M059J (cell line): ENCODE measurements at regions not wholly inside any gene's neighbourhood (a gene's known extent, or its start where the extent isn't known, plus 50 kb on each side); places are given as distances from the start of the nearest gene placed in this dataset.

Experiments
- DNase-seq: peaks from one replicate; pipeline ENCODE4 v3.0.0-alpha.2; 2012; ENCODE audit warnings: low read depth

DNA sequence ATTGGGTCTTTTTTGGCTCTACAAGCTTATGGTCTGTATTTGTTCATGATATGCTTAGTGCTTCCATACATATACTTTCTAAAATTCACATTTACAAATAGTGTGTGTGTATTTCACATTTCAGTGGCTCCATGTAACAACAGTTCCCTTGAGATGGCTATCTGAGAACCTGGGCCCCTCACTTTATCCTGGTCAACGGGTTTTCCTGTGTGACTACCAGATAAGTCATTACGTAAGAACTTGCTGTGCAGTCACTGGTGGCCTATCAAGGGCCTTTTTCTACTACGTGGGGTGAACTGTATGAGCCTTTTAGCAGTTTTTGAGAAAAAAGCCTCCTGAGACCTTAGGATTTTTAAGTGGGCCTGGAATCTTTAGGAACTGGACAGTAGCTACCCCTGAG lies 454.1 kb downstream of the PCNX1 start:
- DNase-seq: peak; percentile 50

- DNase-seq: no peak
Measured at GRCh38 chr14:71361874-71362273, 454.6 kb downstream of the PCNX1 start.

DNA sequence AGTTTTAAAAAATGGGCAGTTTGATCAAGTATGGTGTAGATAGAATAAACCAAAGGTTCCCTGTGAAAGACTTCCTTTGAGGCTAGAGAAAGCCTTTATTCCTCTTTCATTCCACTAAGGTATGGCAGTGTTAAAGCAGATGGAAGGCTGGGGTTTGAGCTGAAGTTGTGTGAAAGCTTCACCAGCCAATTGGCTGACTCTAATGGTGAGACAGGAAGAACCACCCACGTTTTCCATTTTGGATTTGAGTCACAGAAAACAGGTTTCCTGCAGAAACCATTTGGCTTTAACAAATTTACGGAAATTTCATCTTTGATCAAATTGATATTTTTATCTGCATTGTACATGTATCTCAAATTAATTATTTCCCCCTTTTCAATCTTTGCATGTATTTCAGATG lies 455.0 kb downstream of the PCNX1 start:
- no peak for DNase-seq

DNA sequence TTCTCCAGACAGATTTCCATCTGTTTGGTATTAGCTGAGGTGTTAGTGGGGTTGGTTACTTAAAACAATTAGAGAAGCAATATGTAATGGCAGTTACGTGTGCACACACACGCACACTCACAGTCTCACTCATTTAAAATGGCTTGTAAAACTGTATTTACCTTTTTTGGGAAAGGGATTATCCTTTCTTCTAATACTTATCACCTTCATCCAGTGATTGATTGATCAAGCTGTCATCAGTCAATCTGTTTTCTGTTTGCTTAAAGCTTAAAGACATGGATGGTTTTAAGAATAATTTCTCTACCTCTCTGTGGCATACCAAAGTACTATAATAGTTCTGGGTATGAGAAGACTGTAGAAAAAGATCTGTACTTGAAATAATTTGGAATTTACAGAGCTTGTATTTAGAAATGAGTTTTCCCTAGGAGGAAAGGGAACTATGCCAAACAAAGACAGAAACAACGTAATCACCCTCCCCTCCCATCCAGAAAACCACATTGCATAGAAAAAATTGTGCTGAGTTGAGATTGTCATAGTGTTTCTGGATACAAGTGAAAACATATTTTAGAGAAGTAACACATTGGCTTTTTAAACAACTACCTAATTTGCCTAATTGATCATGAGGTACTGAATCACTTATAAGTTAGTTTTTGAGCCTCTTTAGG lies 455.8 kb downstream of the PCNX1 start:
- peak; percentile 55 for DNase-seq

DNA sequence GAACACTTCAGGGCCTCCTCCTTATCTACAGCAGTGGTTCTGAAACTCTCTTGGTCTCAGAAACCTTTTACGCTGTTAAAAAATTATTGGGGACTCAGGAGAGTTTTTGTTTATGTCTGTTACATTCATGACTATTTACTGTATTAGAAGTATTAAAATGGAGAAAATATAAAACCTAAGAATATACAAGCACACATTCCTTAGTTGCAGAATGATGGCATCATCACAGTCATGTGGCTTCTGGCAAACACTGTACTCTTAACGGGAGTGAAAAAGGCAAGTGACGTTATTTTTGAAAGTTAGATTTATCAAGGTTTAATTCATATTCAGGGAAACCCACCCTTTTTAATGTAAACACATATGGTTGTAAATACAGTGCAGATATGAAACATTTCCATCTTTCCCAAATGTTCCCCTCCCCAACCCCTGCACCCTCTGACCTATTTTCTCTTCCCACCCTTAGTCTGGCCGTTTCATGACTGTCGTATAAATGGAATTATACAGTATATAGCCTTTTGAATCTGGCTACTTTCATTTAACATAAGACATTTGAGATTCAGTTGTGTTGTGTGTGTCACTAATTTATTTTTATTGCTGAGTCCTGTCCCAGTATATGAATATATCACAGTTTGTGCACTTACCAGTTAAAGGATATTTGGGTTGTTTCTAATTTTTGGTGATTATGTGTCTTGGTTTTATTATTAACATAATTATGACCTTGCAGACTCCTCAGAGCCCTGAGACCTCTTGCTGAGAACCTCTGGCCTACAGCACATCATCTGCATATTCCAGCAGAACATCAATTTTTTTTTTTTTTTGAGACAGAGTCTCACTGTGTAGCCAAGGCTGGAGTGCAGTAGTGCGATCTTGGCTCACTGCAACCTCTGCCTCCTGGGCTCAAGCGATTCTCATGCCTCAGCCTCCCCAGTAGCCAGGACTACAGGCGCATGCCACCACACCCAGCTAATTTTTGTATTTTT lies 457.0 kb downstream of the PCNX1 start:
- DNase-seq: peak; percentile 34

- DNase-seq: peak; percentile 72
Measured at GRCh38 chr14:71365361-71365760, 458.1 kb downstream of the PCNX1 start.

DNA sequence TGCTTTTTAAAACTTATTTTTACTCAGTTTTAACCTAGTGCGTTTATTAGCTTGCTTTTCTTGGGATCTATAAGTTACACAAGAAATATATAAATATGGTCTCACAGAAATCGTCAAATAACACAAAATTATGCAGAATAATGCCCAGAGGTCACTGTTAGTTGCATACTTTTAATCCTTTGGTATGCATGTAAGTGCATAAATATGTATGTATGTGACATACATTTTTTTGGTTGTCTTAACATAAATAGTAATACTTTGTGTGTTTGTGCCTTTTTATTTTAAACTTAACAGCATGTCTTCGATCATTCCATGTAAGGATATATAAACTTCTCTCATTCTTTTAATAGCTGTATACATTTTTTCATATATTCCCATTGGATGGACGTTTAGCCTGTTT lies 459.6 kb downstream of the PCNX1 start:
- no peak for DNase-seq

GRCh38 chr14:71371711-71372396 lies 464.6 kb downstream of the PCNX1 start:
- peak; percentile 73 for DNase-seq

DNA sequence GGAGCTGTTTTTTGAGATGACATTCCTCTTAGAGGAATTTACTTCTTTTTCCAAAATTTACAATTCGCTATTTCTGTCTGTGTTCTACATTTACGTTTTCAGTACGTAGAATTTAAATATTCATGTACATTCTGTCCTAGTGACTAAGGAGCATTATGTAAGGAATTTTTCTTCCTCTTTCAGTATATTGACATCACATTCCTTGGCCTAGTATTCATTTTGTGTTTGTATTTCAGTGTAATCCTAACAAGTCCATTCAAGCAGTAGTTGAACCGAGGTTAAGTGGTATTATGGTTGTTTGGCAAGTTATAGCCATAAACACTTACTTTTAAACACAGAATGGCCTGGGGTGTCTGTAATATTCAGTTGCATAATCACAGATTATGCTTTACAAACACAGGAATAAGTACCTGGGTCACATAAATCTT lies 465.2 kb downstream of the PCNX1 start:
- DNase-seq: peak; percentile 73

- DNase-seq: no peak
Measured at GRCh38 chr14:71373773-71374172, 466.5 kb downstream of the PCNX1 start.

DNA sequence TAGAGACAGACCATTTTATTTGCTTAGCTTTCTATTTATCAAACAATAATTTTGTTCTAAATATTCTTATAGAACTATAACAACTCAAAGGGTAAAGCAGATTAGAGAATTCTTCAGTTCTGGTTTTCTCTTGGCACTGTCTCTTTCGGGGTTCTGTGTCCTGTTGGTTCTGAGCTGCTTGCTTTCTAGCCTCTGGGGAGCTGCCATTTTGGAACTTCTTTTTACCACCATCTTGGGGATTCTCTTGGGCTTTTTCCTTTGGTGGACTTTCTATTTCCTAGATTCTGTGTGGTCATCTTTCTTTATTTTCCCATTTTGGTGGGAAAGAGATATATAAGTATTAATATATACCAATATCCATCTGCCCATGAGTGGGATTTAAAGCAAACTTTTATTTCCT lies 467.7 kb downstream of the PCNX1 start:
- DNase-seq: no peak

GRCh38 chr14:71377099-71377498 lies 469.8 kb downstream of the PCNX1 start:
- no peak for DNase-seq

DNA sequence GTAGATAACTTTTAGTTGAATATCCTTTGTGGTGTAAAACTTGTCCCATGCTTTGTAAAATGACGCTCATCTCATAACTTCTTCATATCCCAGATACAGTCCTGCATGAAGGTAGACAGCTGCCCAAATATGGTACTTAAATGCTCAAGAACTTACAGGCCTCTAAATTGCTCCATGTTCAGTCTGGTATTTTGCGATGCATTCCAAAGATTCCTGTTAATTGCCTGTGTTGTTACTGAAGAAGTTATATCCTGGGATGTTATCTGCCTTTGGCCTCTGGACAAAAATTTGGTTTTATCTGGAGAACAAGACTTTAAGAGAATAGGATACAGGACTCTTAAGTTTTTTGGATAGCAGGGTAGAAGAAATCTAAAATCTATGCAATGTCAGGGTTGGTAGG lies 473.0 kb downstream of the PCNX1 start:
- peak; percentile 86 for DNase-seq

GRCh38 chr14:71381814-71382213 lies 474.6 kb downstream of the PCNX1 start:
- DNase-seq: no peak

DNA sequence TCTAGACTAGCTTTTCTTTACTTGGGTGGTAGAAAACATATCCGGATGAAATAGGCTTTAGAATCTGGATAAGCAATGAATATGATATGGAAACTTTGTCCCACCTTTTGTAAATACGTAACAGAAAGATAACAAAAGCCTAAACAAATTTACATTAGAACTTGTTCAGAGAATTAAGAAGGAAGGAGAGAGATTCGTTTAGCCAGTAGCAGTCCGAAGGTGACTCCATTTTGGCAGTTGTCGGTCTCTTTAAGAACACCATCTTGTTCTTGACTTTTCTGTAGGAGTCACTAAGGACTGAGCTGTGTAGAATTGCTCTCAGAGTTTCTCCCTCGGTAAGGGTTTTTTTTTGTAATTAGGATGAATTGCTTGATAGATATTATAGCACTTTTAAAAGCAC lies 475.1 kb downstream of the PCNX1 start:
- no peak for DNase-seq

DNA sequence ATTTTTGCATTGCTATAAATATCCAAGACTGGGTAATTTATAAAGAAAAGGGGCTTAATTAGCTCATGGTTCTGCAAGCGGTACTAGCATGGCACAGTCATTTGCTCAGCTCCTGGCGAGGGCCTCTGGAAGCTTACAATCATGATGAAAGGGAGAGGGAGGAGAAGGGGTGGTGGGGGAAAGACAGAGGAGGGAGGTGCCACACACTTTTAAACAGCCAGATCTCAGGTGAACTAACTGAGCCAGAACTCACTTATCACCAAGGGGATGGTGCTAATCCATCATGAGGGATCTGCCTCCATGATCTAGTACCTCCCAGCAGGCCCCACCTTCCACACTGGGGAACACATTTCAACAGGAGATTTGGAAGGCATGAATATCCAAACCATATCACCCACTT lies 476.3 kb downstream of the PCNX1 start:
- DNase-seq: no peak

- no peak for DNase-seq
Measured at GRCh38 chr14:71384007-71384845, 477.0 kb downstream of the PCNX1 start.

- DNase-seq: no peak
Measured at GRCh38 chr14:71387753-71388152, 480.5 kb downstream of the PCNX1 start.

- no peak for DNase-seq
Measured at GRCh38 chr14:71388336-71388735, 481.1 kb downstream of the PCNX1 start.

GRCh38 chr14:71388862-71389261 lies 481.6 kb downstream of the PCNX1 start:
- peak; percentile 46 for DNase-seq

DNA sequence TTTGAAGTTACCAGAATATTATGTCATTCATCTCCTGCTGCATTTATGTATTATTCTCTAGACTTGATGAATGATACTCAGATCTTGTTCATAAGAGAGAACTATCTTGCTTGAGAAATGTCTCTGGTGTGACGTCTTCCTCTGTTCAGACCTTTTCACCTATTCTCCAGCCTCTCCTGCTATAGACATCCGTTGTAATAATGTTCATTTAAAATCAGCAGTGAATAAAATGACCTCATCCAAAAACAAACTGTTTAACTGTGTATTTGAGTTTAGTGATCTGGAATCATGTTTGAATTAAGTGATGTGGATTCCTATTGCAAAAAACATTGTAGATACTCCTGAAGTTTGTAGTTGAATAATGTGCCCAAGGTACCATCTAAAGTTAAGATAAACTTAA lies 487.1 kb downstream of the PCNX1 start:
- DNase-seq: no peak
